ENCODE measurements at regions not wholly inside any gene's neighbourhood (a gene's known extent, or its start where the extent isn't known, plus 50 kb on each side); places are given as distances from the start of the nearest gene placed in this dataset.

DNA sequence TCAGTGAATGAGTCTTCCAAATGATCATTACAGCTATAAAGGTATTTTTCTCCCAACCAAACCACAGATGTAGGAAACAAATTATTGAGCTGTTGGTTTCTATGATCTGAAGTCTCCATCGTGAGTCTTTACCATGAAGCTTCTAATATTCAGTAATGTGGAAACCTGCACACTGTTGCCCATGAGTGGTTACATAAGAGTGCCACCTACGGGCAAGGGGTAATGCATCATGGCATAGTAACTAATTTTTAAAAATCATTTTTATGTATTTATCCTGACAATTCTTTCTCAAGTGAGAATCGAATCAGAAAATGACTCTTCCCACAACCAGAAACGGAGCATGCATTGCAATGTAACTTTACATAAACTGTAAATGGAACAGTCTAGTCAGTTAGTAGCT lies 282.5 kb upstream of the SMARCA2 start:
- FAIRE-seq: no peak
- Histone ChIP-seq H3K9me3 (no peaks in the 10 kb centered on the region), H3K27ac (no peak overlapping the region), H3K4me1 (no peaks in the 10 kb centered on the region), H3K4me3 (no peak overlapping the region), H3K4me2 (no peak overlapping the region)
- DNase-seq (ENCODE audit: low read depth in 1 of 2, low spot score in 1 of 2): peak in 1 of 2 experiments; percentile 17
- whole genome bisulfite sequencing (ENCODE audit: missing lambda C conversion rate): 3% methylated on average over 4 of the region's 4 CpGs
- peak in 1 of 2 experiments; percentile 52; a peak in 1 of 6 replicates for ATAC-seq
- TF ChIP-seq, protein P1, sequence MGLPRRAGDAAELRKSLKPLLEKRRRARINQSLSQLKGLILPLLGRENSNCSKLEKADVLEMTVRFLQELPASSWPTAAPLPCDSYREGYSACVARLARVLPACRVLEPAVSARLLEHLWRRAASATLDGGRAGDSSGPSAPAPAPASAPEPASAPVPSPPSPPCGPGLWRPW (IDR thresholded peaks at IDR 0.05): no peak
- no peak for TF ChIP-seq NFE2L2 (conservative IDR thresholded peaks at IDR 0.05; ENCODE audit: low read length)
- no peak for TF ChIP-seq JUN (IDR thresholded peaks at IDR 0.05)
- no peak for TF ChIP-seq CEBPB (IDR thresholded peaks at IDR 0.05)
- TF ChIP-seq, protein P2, sequence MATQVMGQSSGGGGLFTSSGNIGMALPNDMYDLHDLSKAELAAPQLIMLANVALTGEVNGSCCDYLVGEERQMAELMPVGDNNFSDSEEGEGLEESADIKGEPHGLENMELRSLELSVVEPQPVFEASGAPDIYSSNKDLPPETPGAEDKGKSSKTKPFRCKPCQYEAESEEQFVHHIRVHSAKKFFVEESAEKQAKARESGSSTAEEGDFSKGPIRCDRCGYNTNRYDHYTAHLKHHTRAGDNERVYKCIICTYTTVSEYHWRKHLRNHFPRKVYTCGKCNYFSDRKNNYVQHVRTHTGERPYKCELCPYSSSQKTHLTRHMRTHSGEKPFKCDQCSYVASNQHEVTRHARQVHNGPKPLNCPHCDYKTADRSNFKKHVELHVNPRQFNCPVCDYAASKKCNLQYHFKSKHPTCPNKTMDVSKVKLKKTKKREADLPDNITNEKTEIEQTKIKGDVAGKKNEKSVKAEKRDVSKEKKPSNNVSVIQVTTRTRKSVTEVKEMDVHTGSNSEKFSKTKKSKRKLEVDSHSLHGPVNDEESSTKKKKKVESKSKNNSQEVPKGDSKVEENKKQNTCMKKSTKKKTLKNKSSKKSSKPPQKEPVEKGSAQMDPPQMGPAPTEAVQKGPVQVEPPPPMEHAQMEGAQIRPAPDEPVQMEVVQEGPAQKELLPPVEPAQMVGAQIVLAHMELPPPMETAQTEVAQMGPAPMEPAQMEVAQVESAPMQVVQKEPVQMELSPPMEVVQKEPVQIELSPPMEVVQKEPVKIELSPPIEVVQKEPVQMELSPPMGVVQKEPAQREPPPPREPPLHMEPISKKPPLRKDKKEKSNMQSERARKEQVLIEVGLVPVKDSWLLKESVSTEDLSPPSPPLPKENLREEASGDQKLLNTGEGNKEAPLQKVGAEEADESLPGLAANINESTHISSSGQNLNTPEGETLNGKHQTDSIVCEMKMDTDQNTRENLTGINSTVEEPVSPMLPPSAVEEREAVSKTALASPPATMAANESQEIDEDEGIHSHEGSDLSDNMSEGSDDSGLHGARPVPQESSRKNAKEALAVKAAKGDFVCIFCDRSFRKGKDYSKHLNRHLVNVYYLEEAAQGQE (IDR thresholded peaks at IDR 0.05): no peak
- peak; percentile 20 to 45; a peak in 3 of 5 replicates for TF ChIP-seq RAD21 (conservative IDR thresholded peaks at IDR 0.05 in 1 of 2, IDR thresholded peaks at IDR 0.05 in 1 of 2)
- TF ChIP-seq, protein P3, sequence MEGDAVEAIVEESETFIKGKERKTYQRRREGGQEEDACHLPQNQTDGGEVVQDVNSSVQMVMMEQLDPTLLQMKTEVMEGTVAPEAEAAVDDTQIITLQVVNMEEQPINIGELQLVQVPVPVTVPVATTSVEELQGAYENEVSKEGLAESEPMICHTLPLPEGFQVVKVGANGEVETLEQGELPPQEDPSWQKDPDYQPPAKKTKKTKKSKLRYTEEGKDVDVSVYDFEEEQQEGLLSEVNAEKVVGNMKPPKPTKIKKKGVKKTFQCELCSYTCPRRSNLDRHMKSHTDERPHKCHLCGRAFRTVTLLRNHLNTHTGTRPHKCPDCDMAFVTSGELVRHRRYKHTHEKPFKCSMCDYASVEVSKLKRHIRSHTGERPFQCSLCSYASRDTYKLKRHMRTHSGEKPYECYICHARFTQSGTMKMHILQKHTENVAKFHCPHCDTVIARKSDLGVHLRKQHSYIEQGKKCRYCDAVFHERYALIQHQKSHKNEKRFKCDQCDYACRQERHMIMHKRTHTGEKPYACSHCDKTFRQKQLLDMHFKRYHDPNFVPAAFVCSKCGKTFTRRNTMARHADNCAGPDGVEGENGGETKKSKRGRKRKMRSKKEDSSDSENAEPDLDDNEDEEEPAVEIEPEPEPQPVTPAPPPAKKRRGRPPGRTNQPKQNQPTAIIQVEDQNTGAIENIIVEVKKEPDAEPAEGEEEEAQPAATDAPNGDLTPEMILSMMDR (IDR thresholded peaks at IDR 0.05): peak; percentile 33; the same call in 2 of the 3 replicates
- ChIA-PET CTCF (interaction anchor here (0.6 to 2.2 kb wide), 7 partner anchors 11 to 723 kb away, joined by 3 to 8 read pairs (median 3); no protein-coding TSS in a partner anchor), POLR2A (no interaction called here)

DNA sequence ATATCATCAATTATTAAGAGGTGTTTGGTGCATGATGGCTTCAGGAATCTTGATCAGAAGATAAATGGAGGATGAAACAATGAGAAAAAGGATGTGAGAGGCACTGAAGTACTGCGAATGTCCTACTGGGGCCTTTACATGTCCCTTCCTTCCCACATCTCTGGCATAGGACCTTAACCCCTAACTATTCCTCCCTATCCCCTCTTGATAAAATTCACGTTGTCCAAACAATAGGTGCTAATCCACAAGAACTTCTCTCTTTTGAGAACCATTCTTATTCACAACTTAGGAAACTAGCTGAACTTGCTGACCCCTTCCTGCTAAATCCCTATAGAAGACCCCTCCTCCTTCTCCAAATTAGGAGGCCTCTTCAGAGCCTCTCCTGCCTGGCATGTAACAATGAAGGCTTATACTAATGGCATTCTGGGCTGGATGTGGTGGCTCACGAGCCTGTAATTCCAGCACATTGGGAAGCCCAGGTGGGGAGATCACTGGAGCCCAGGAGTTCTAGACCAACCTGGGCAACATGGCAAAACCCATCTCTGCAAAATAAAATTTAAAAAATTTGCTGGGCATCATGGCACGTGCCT lies 276.5 kb upstream of the SMARCA2 start:
- Histone ChIP-seq H3K4me1 (no peaks in the 10 kb centered on the region), H3K4me2 (no peak overlapping the region), H3K27ac (no peak overlapping the region), H3K9me3 (no peaks in the 10 kb centered on the region), H3K4me3 (no peak overlapping the region)
- TF ChIP-seq EP300 (IDR thresholded peaks at IDR 0.05): no peak
- TF ChIP-seq ZNF302 (CRISPR knock-in tag; IDR thresholded peaks at IDR 0.05): no peak
- TF ChIP-seq EHMT2 (IDR thresholded peaks at IDR 0.05; ENCODE audit: low read depth): no peak
- TF ChIP-seq CBX8 (IDR thresholded peaks at IDR 0.05): no peak
- TF ChIP-seq, protein P4, sequence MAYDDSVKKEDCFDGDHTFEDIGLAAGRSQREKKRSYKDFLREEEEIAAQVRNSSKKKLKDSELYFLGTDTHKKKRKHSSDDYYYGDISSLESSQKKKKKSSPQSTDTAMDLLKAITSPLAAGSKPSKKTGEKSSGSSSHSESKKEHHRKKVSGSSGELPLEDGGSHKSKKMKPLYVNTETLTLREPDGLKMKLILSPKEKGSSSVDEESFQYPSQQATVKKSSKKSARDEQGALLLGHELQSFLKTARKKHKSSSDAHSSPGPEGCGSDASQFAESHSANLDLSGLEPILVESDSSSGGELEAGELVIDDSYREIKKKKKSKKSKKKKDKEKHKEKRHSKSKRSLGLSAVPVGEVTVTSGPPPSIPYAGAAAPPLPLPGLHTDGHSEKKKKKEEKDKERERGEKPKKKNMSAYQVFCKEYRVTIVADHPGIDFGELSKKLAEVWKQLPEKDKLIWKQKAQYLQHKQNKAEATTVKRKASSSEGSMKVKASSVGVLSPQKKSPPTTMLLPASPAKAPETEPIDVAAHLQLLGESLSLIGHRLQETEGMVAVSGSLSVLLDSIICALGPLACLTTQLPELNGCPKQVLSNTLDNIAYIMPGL (CRISPR knock-in tag; IDR thresholded peaks at IDR 0.05; ENCODE audit: borderline replicate concordance): no peak
- TF ChIP-seq TP53 (CRISPR knock-in tag; IDR thresholded peaks at IDR 0.05): no peak
- no peak for TF ChIP-seq FOXS1 (CRISPR knock-in tag; IDR thresholded peaks at IDR 0.05)
- TF ChIP-seq ESRRA (IDR thresholded peaks at IDR 0.05; ENCODE audit: borderline replicate concordance, low read length): no peak
- TF ChIP-seq, protein P1 (IDR thresholded peaks at IDR 0.05): no peak
- TF ChIP-seq, protein P5, sequence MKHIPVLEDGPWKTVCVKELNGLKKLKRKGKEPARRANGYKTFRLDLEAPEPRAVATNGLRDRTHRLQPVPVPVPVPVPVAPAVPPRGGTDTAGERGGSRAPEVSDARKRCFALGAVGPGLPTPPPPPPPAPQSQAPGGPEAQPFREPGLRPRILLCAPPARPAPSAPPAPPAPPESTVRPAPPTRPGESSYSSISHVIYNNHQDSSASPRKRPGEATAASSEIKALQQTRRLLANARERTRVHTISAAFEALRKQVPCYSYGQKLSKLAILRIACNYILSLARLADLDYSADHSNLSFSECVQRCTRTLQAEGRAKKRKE (CRISPR knock-in tag; IDR thresholded peaks at IDR 0.05; ENCODE audit: low read depth): no peak
- no peak for TF ChIP-seq RFX5 (IDR thresholded peaks at IDR 0.05)
- TF ChIP-seq TFCP2L1 (CRISPR knock-in tag; IDR thresholded peaks at IDR 0.05): no peak
- 3% methylated on average over 4 of the region's 4 CpGs for WGBS (ENCODE audit: missing lambda C conversion rate)
- no peak for ATAC-seq
- CTCF ChIA-PET: no interaction called here
- DNase-seq (ENCODE audit: low read depth in 1 of 2, low spot score in 1 of 2): no peak
- POLR2A ChIA-PET: no interaction called here
- no peak for FAIRE-seq

Data from A549 (cell line).